Spleen (tissue), 11 donors: ENCODE measurements at regions not wholly inside any gene's neighbourhood (a gene's known extent, or its start where the extent isn't known, plus 50 kb on each side); places are given as distances from the start of the nearest gene placed in this dataset.

Experiments used
- DNase-seq: peaks from one replicate; pipeline ENCODE4 v3.0.0-alpha.2; 2020
- H3K27ac ChIP-seq, 8 donors: fragments of 200-600 bp; sonication (generic) in 7 of 8; 1 replicate in 4 of 8; 2 replicates in 4 of 8; pipeline versions ENCODE4 v1.5.0 to v1.8.0; 2016 to 2021; ENCODE audit warnings: inconsistent platforms in 4 of 8, mild to moderate bottlenecking in 4 of 8, moderate library complexity in 1 of 8
- H3K27me3 ChIP-seq, 7 donors: fragments of 200-600 bp; sonication (generic) in 6 of 7; replicated peaks in 1 of 7; 1 replicate in 4 of 7; 2 replicates in 3 of 7; pipeline versions ENCODE4 v1.5.0 to v1.8.0; 2016 to 2021; ENCODE audit warnings: inconsistent platforms in 3 of 7, mild to moderate bottlenecking in 1 of 7
- H3K36me3 ChIP-seq, 6 donors: fragments of 200-600 bp; sonication (generic) in 5 of 6; 1 replicate in 4 of 6; 2 replicates in 2 of 6; pipeline versions ENCODE4 v1.5.0 to v1.8.0; 2016 to 2021; ENCODE audit warnings: inconsistent platforms in 2 of 6
- H3K4me1 ChIP-seq, 6 donors: fragments of 200-600 bp; sonication (generic) in 5 of 6; 1 replicate in 3 of 6; 2 replicates in 3 of 6; pipeline versions ENCODE4 v1.5.0 to v1.8.0; 2016 to 2021; ENCODE audit warnings: inconsistent platforms in 3 of 6
- H3K4me3 ChIP-seq, 8 donors: fragments of 200-600 bp; sonication (generic) in 7 of 8; 1 replicate in 4 of 8; 2 replicates in 4 of 8; pipeline versions ENCODE4 v1.5.0 to v1.8.0; 2016 to 2021; ENCODE audit warnings: inconsistent platforms in 4 of 8, mild to moderate bottlenecking in 4 of 8, moderate library complexity in 2 of 8
- H3K9me3 ChIP-seq, 8 donors: fragments of 200-600 bp; sonication (generic) in 7 of 8; 1 replicate in 4 of 8; 2 replicates in 4 of 8; pipeline versions ENCODE4 v1.5.0 to v1.8.0; 2016 to 2021; ENCODE audit warnings: inconsistent platforms in 4 of 8
- POLR2A ChIP-seq, 3 donors: fragments of 450-650 bp; IDR thresholded peaks; one replicate each; pipeline ENCODE4 v1.5.1; 2017; ENCODE audit warnings: antibody characterized with exemption in 3 of 3, mild to moderate bottlenecking in 1 of 3
- POLR2AphosphoS5 ChIP-seq, 3 donors: sonication (generic); formaldehyde crosslinking; IDR thresholded peaks; one replicate each; pipeline ENCODE4 v1.5.1; 2017; ENCODE audit warnings: antibody characterized with exemption in 3 of 3
- WGBS, 5 donors: extraction: QIAGEN DNeasy Blood & Tissue Kit in 3 of 5; methylation state at CpG; one replicate each; pipeline versions ENCODE4 v1.1.5 to v1.1.7; 2013 to 2018; 5-methylcytosine and 5-hydroxymethylcytosine counted together
- intact Hi-C: fragments of 100-400 bp; cut with DNase I; formaldehyde crosslinking; loops from one replicate; pipeline ENCODE4 v1.15.0; 2023; ENCODE audit warnings: low total_unique reads
- TF ChIP-seq, protein P1 (sequence below), 11 experiments: fragments of 200-600 bp in 7 of 11; fragments of 450-650 bp in 4 of 11; sonication (generic) in 4 of 11; IDR thresholded peaks in 8 of 11; conservative IDR thresholded peaks in 3 of 11; 1 replicate in 7 of 11; 2 replicates in 4 of 11; pipeline versions ENCODE4 v1.4.0 to v1.8.0; 2016 to 2021; ENCODE audit warnings: antibody characterized with exemption in 11 of 11, inconsistent platforms in 4 of 11, mild to moderate bottlenecking in 1 of 11
- donor health status: healthy with polysubstance abuse.
- donor health status: DM: no; HTN: no; CAD: no; lungs with moderate emphysema.
- donor health status: DM: no; HTN: no; CAD: no.
- donor health status: Bipolar disorder and iron deficiency.
- donor health status: healthy.
- donor health status: DM: no; HTN: no; CAD: no.
- donor health status: DM: yes; HTN: yes; CAD: no.

DNA sequence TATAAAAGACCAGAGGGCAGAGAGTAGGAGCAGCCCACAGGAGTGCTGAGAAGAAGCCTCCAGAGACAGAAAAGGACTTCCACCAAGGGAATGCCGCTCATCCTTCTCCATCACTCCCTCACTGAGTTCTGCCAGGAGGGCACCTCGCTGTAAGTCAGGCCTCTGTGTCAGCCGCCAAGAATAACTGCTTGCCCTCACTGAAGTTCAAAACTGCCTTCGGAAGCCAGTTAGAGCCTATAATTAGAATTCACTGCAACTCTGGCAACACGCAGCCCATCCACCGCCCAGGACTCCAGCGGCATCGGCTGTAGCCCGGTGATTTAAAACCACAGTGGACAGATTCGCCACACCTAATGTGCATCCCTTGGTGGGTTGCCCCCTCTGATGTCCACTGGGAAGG, 281.8 kb upstream of the ZNF507 start:
- H3K9me3 ChIP-seq: peaks cover 0 to 39% (median 4%) of the 10 kb centered on the region in 8 donors
- H3K27ac ChIP-seq: no peak overlapping the region
- intact Hi-C loops: no loop called here
- TF ChIP-seq, protein P1, sequence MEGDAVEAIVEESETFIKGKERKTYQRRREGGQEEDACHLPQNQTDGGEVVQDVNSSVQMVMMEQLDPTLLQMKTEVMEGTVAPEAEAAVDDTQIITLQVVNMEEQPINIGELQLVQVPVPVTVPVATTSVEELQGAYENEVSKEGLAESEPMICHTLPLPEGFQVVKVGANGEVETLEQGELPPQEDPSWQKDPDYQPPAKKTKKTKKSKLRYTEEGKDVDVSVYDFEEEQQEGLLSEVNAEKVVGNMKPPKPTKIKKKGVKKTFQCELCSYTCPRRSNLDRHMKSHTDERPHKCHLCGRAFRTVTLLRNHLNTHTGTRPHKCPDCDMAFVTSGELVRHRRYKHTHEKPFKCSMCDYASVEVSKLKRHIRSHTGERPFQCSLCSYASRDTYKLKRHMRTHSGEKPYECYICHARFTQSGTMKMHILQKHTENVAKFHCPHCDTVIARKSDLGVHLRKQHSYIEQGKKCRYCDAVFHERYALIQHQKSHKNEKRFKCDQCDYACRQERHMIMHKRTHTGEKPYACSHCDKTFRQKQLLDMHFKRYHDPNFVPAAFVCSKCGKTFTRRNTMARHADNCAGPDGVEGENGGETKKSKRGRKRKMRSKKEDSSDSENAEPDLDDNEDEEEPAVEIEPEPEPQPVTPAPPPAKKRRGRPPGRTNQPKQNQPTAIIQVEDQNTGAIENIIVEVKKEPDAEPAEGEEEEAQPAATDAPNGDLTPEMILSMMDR (IDR thresholded peaks at IDR 0.05 in 8 of 11, conservative IDR thresholded peaks at IDR 0.05 in 3 of 11): no peak
- TF ChIP-seq POLR2AphosphoS5 (IDR thresholded peaks at IDR 0.05) (no peak), POLR2A (IDR thresholded peaks at IDR 0.05) (no peak)
- peaks cover 0 to 7% (median 0%) of the 10 kb centered on the region in 7 donors for H3K27me3 ChIP-seq
- WGBS, 5 donors: 85 to 92% (median 87%) methylated on average over 9 to 10 of the region's 10 CpGs
- DNase-seq: no peak
- no peaks in the 10 kb centered on the region for H3K36me3 ChIP-seq
- no peaks in the 10 kb centered on the region for H3K4me1 ChIP-seq
- no peak overlapping the region for H3K4me3 ChIP-seq

DNA sequence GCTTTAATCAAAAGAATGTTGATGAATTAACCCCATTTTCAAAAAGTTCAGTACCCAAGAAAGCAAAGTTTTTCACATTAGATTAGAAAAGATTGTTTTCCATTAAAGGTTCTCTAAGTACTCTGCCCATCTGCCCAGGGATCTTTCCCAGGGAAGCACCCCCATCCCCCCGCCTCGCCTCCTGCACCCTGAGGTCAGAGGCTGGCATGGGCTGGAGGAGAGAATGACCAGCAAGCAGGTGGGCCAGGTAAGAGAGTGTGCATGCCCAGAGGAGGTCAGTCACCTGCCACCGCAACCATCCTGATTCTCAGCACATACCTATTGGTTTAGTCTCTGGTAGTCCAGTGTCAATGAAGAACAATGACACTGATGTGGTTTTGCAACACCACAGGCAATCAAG, 279.4 kb upstream of the ZNF507 start:
- Histone ChIP-seq H3K4me1 (no peaks in the 10 kb centered on the region), H3K36me3 (no peaks in the 10 kb centered on the region), H3K4me3 (no peak overlapping the region), H3K9me3 (peaks cover 0 to 31% (median 4%) of the 10 kb centered on the region in 8 donors), H3K27ac (no peak overlapping the region), H3K27me3 (peaks cover 0 to 7% (median 0%) of the 10 kb centered on the region in 7 donors)
- TF ChIP-seq POLR2A (IDR thresholded peaks at IDR 0.05) (no peak), POLR2AphosphoS5 (IDR thresholded peaks at IDR 0.05) (no peak)
- TF ChIP-seq, protein P1 (IDR thresholded peaks at IDR 0.05 in 8 of 11, conservative IDR thresholded peaks at IDR 0.05 in 3 of 11): no peak
- intact Hi-C loops: no loop called here
- WGBS, 5 donors: 72 to 94% (median 85%) methylated on average over 3 of the region's 3 CpGs
- DNase-seq: no peak

DNA sequence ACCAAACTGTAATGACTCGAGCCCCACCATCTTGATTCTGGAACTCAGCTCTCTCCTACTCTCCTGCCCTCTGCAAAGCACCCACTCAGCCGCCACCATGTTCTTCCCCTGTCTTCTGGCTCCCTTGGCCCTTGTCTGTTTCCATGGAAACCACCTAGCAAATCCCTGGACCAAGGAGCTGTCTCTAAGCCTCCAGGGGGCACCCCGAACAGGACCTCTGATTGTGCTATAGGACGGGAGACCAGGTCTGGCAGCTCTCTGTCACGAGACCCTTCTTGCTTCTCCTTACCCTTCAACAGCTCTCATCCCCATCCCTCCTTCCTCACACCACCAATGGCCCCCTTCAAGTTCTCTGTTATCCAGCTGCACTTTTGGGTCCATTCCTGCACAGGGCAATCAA, 277.7 kb upstream of the ZNF507 start:
- Histone ChIP-seq H3K9me3 (peaks cover 0 to 15% (median 0%) of the 10 kb centered on the region in 8 donors), H3K27ac (no peak overlapping the region), H3K27me3 (peaks cover 0 to 7% (median 0%) of the 10 kb centered on the region in 7 donors), H3K36me3 (no peaks in the 10 kb centered on the region), H3K4me3 (no peak overlapping the region), H3K4me1 (no peaks in the 10 kb centered on the region)
- no peak for DNase-seq
- intact Hi-C loops: no loop called here
- TF ChIP-seq POLR2A (IDR thresholded peaks at IDR 0.05) (no peak), POLR2AphosphoS5 (IDR thresholded peaks at IDR 0.05) (no peak)
- TF ChIP-seq, protein P1 (IDR thresholded peaks at IDR 0.05 in 8 of 11, conservative IDR thresholded peaks at IDR 0.05 in 3 of 11): no peak
- 53 to 75% (median 69%) methylated on average over 5 of the region's 5 CpGs for WGBS, 5 donors

DNA sequence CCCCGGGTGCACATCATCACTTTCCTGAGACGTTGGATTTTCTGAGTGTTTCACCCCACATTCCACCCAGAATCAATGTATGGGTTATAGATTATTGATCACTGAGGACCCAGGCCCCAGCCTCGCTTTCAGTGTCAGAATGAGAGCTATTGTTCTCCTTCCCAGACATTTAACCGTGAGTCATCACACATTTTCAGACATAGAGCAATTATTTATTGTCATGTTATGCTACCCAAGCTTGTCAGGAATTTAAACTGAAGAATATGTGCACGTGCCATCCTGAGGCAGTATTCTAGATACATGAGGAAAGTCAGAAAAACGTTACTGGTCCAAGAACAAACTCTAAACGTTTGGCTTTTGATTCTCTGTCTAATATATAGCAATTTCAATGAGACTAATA, 276.6 kb upstream of the ZNF507 start:
- no peaks in the 10 kb centered on the region for H3K36me3 ChIP-seq
- no peak for TF ChIP-seq POLR2AphosphoS5 (IDR thresholded peaks at IDR 0.05)
- TF ChIP-seq POLR2A (IDR thresholded peaks at IDR 0.05): no peak
- TF ChIP-seq, protein P1 (IDR thresholded peaks at IDR 0.05 in 8 of 11, conservative IDR thresholded peaks at IDR 0.05 in 3 of 11): no peak
- no peaks in the 10 kb centered on the region for H3K4me1 ChIP-seq
- H3K4me3 ChIP-seq: no peak overlapping the region
- intact Hi-C loops: no loop called here
- H3K9me3 ChIP-seq: peaks cover 0 to 11% (median 0%) of the 10 kb centered on the region in 8 donors
- no peak overlapping the region for H3K27ac ChIP-seq
- DNase-seq: no peak
- peaks cover 0 to 7% (median 0%) of the 10 kb centered on the region in 7 donors for H3K27me3 ChIP-seq
- 49 to 67% (median 62%) methylated on average over 7 of the region's 7 CpGs for WGBS, 5 donors
